ENCODE measurements at regions not wholly inside any gene's neighbourhood (a gene's known extent, or its start where the extent isn't known, plus 50 kb on each side); places are given as distances from the start of the nearest gene placed in this dataset.

- TF ChIP-seq, protein P1, sequence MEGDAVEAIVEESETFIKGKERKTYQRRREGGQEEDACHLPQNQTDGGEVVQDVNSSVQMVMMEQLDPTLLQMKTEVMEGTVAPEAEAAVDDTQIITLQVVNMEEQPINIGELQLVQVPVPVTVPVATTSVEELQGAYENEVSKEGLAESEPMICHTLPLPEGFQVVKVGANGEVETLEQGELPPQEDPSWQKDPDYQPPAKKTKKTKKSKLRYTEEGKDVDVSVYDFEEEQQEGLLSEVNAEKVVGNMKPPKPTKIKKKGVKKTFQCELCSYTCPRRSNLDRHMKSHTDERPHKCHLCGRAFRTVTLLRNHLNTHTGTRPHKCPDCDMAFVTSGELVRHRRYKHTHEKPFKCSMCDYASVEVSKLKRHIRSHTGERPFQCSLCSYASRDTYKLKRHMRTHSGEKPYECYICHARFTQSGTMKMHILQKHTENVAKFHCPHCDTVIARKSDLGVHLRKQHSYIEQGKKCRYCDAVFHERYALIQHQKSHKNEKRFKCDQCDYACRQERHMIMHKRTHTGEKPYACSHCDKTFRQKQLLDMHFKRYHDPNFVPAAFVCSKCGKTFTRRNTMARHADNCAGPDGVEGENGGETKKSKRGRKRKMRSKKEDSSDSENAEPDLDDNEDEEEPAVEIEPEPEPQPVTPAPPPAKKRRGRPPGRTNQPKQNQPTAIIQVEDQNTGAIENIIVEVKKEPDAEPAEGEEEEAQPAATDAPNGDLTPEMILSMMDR (conservative IDR thresholded peaks at IDR 0.05; ENCODE audit: low read depth, low read length), result no peak
- no peak for TF ChIP-seq EZH2 (IDR thresholded peaks at IDR 0.05; ENCODE audit: borderline replicate concordance, low read depth, low read length, poor library complexity, severe bottlenecking)
These were observed 226.0 kb downstream of the MPDZ start for GRCh38 chr9:13053504-13053903.

Measured in A673 (cell line).